HG03521 (cell line): ENCODE measurements at regions not wholly inside any gene's neighbourhood (a gene's known extent, or its start where the extent isn't known, plus 50 kb on each side); places are given as distances from the start of the nearest gene placed in this dataset.

Experiments used
- ATAC-seq: cut with Tn5 transposase; IDR thresholded peaks from one replicate; pipeline ENCODE4 v1.9.1; 2021; ENCODE audit warnings: mild to moderate bottlenecking, moderate library complexity; ENCODE audit not compliant: unreplicated experiment

GRCh38 chr2:15701341-15701907, 109.8 kb downstream of the DDX1 start:
- ATAC-seq: no peak

- ATAC-seq: no peak
These were observed 110.3 kb downstream of the DDX1 start for GRCh38 chr2:15701991-15702390.

- ATAC-seq: no peak
These were observed 110.8 kb downstream of the DDX1 start for GRCh38 chr2:15702452-15702851.

- no peak for ATAC-seq
These were observed 111.7 kb downstream of the DDX1 start for GRCh38 chr2:15703365-15703869.

GRCh38 chr2:15704086-15704787, 112.6 kb downstream of the DDX1 start:
- ATAC-seq: no peak

GRCh38 chr2:15704788-15705115, 113.1 kb downstream of the DDX1 start:
- ATAC-seq: no peak

GRCh38 chr2:15705310-15705709, 113.6 kb downstream of the DDX1 start:
- no peak for ATAC-seq

GRCh38 chr2:15705839-15706386, 114.2 kb downstream of the DDX1 start:
- no peak for ATAC-seq

GRCh38 chr2:15706424-15706823, 114.8 kb downstream of the DDX1 start:
- ATAC-seq: no peak

GRCh38 chr2:15706986-15707632, 115.4 kb downstream of the DDX1 start:
- no peak for ATAC-seq

GRCh38 chr2:15708161-15708560, 116.5 kb downstream of the DDX1 start:
- ATAC-seq: no peak

GRCh38 chr2:15708865-15709820, 117.5 kb downstream of the DDX1 start:
- no peak for ATAC-seq

- ATAC-seq: no peak
These were observed 119.6 kb downstream of the DDX1 start for GRCh38 chr2:15711126-15711860.

- ATAC-seq: no peak
These were observed 121.1 kb downstream of the DDX1 start for GRCh38 chr2:15712551-15713342.

GRCh38 chr2:15713475-15713874, 121.8 kb downstream of the DDX1 start:
- ATAC-seq: no peak

- no peak for ATAC-seq
These were observed 122.3 kb downstream of the DDX1 start for GRCh38 chr2:15714002-15714401.

GRCh38 chr2:15714609-15715008, 122.9 kb downstream of the DDX1 start:
- no peak for ATAC-seq

GRCh38 chr2:15715596-15715995, 123.9 kb downstream of the DDX1 start:
- ATAC-seq: no peak
